B cell (primary cell): ENCODE measurements at regions not wholly inside any gene's neighbourhood (a gene's known extent, or its start where the extent isn't known, plus 50 kb on each side); places are given as distances from the start of the nearest gene placed in this dataset.
"Not testable (repeated sequence)": the region's sequence is repeated elsewhere in the genome, so short reads cannot be mapped to it uniquely, and the experiment has no call there.

Experiments used
- ATAC-seq: fragments of 200-7000 bp; cut with Tn5 transposase; one replicate; pipeline ENCODE4 v1.10.0; 2021; ENCODE audit warnings: low read depth, mild to moderate bottlenecking, moderate number of reproducible peaks, moderate library complexity
- CTCF ChIA-PET: fragments of 350-600 bp; sonication (Branson Sonifier 250); formaldehyde crosslinking; loops from one replicate; lab custom pipeline; 2021; ENCODE audit warnings: antibody characterized with exemption, inconsistent platforms; lab: Charles Lee
- POLR2A ChIA-PET: fragments of 350-600 bp; sonication (Branson Sonifier 250); formaldehyde crosslinking; loops from one replicate; lab custom pipeline; 2021; ENCODE audit warnings: antibody characterized with exemption; lab: Charles Lee
- DNase-seq: peaks from one replicate; pipeline ENCODE4 v3.0.0; 2013
- H2AFZ ChIP-seq: 2 replicates; pipeline ENCODE4 v1.6.1; 2012; ENCODE audit warnings: mild to moderate bottlenecking, low read depth, low read length; ENCODE audit not compliant: insufficient read depth, poor library complexity, severe bottlenecking
- H3K27ac ChIP-seq, 2 donors: 1 replicate in 1 of 2; 2 replicates in 1 of 2; pipeline ENCODE4 v1.5.1; 2012 to 2013; ENCODE audit warnings: low read length in 2 of 2, mild to moderate bottlenecking in 2 of 2, moderate library complexity in 1 of 2
- H3K27me3 ChIP-seq, 4 experiments: fragments of 200-600 bp in 1 of 4; sonication (generic) in 1 of 4; replicated peaks in 1 of 4; 1 replicate in 2 of 4; 2 replicates in 2 of 4; pipeline versions ENCODE4 v1.6.1 to v1.7.0; 2013 to 2016; ENCODE audit warnings: low read length in 3 of 4, mild to moderate bottlenecking in 2 of 4, mixed read lengths in 1 of 4, moderate library complexity in 1 of 4; ENCODE audit not compliant: insufficient read depth in 4 of 4, control insufficient read depth in 3 of 4; ENCODE audit errors: control extremely low read depth in 1 of 4
- H3K36me3 ChIP-seq, 2 experiments: replicated peaks in 1 of 2; 1 replicate in 1 of 2; 2 replicates in 1 of 2; pipeline versions ENCODE4 v1.6.1 to v1.7.1; 2013; ENCODE audit warnings: low read length in 1 of 2; ENCODE audit not compliant: insufficient read depth in 2 of 2, control insufficient read depth in 1 of 2; ENCODE audit errors: control extremely low read depth in 1 of 2, extremely low read depth in 1 of 2
- H3K4me1 ChIP-seq, 2 donors: fragments of 200-600 bp in 1 of 2; sonication (generic) in 1 of 2; 1 replicate in 1 of 2; 2 replicates in 1 of 2; pipeline versions ENCODE4 v1.5.1 to v1.6.1; 2013 to 2017; ENCODE audit warnings: low read length in 2 of 2; ENCODE audit not compliant: control insufficient read depth in 2 of 2, insufficient read depth in 2 of 2
- H3K4me2 ChIP-seq: replicated peaks from 2 replicates; pipeline ENCODE3; 2012; ENCODE audit warnings: mild to moderate bottlenecking, low read depth, low read length; ENCODE audit not compliant: poor library complexity, severe bottlenecking
- H3K4me3 ChIP-seq, 5 experiments: fragments of 200-600 bp in 1 of 5; sonication (generic) in 1 of 5; 1 replicate in 3 of 5; 2 replicates in 2 of 5; pipeline versions ENCODE4 v1.5.1 to v1.7.0; 2011 to 2016; ENCODE audit warnings: low read length in 4 of 5, mild to moderate bottlenecking in 4 of 5, low read depth in 2 of 5, control low read depth in 1 of 5, moderate library complexity in 1 of 5; ENCODE audit not compliant: insufficient read depth in 1 of 5; ENCODE audit errors: control extremely low read depth in 1 of 5, extremely low read depth in 1 of 5
- H3K79me2 ChIP-seq: fragments of 200-600 bp; sonication (generic); one replicate; pipeline ENCODE4 v1.6.0; 2016; ENCODE audit warnings: low read length; ENCODE audit not compliant: control insufficient read depth, insufficient read depth
- H3K9ac ChIP-seq: fragments of 200-600 bp; sonication (generic); 2 replicates; pipeline ENCODE4 v1.6.1; 2017; ENCODE audit warnings: mild to moderate bottlenecking, low read length, moderate library complexity
- H3K9me3 ChIP-seq, 3 donors: one replicate each; pipeline versions ENCODE4 v1.6.1 to v1.7.1; 2013; ENCODE audit warnings: low read length in 2 of 3; ENCODE audit not compliant: control insufficient read depth in 2 of 3, insufficient read depth in 1 of 3; ENCODE audit errors: control extremely low read depth in 1 of 3
- H4K20me1 ChIP-seq: 2 replicates; pipeline ENCODE4 v1.6.0; 2012; ENCODE audit warnings: mild to moderate bottlenecking, low read length; ENCODE audit not compliant: insufficient read depth, control insufficient read depth, poor library complexity, severe bottlenecking
- H3K27ac Mint-ChIP-seq: one replicate; pipeline ENCODE4 v1.8.0; 2021; ENCODE audit warnings: mixed read lengths
- H3K27me3 Mint-ChIP-seq: one replicate; pipeline ENCODE4 v1.8.0; 2021; ENCODE audit warnings: mixed read lengths
- H3K4me1 Mint-ChIP-seq: one replicate; pipeline ENCODE4 v1.8.0; 2021; ENCODE audit warnings: mixed read lengths
- H3K4me3 Mint-ChIP-seq: one replicate; pipeline ENCODE4 v1.8.0; 2021; ENCODE audit warnings: mixed read lengths
- H3K9me3 Mint-ChIP-seq: one replicate; pipeline ENCODE4 v1.8.0; 2022; ENCODE audit warnings: mixed read lengths; ENCODE audit not compliant: insufficient read depth
- CTCF ChIP-seq: fragments of 200-600 bp; IDR thresholded peaks from one replicate; pipeline ENCODE4 v1.8.0; 2022; ENCODE audit warnings: antibody characterized with exemption, mild to moderate bottlenecking
- EZH2 ChIP-seq: IDR thresholded peaks from 2 replicates; pipeline ENCODE4 v1.6.1; 2012; ENCODE audit warnings: borderline replicate concordance, low read depth, mild to moderate bottlenecking, moderate library complexity, low read length; ENCODE audit not compliant: insufficient read depth, poor library complexity, severe bottlenecking
- WGBS: methylation state at CpG from one replicate; pipeline ENCODE4 v1.1.5; 2013; ENCODE audit warnings: missing lambda C conversion rate; ENCODE audit not compliant: insufficient coverage; 5-methylcytosine and 5-hydroxymethylcytosine counted together
- intact Hi-C: fragments of 100-400 bp; cut with micrococcal nuclease; formaldehyde crosslinking; loops from one replicate; pipeline ENCODE4 v1.10.0; 2022

DNA sequence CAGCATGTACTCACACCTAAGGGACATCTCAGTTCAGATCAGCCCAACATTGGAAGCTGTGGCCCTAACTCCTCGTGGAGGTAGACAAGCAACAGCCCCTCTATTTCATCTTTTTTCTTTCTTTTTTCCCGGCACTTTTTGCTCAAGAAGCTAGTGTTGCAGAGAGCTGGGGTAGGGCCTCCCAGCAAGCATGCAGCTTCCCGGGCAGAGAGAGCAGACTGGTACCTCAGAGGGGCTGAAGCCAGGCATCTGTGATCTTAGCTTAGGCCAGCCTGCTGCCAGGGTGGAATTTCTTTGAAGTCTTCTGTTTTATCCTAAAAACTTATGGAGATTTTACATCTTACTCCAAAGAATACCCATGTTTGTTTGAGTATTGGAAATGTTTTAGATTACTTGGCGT, 195.4 kb downstream of the C16orf95 start:
- DNase-seq (no peak), ATAC-seq (no peak)
- Histone ChIP-seq H3K36me3 (no peaks in the 10 kb centered on the region), H3K9ac (no peak overlapping the region), H3K4me3 (no peak overlapping the region), H3K4me2 (no peak overlapping the region), H3K9me3 (peaks cover 0 to 12% (median 0%) of the 10 kb centered on the region in 3 donors), H4K20me1 (no peaks in the 10 kb centered on the region), H3K4me1 (no peaks in the 10 kb centered on the region), H2AFZ (no peak overlapping the region), H3K27ac (no peak overlapping the region), H3K27me3 (peaks cover 0 to 10% (median 2%) of the 10 kb centered on the region in 4 experiments), H3K79me2 (no peaks in the 10 kb centered on the region)
- WGBS: 100% methylated on average over 1 of the region's 4 CpGs
- ChIA-PET POLR2A (no interaction called here), CTCF (no interaction called here)
- Mint-ChIP-seq H3K4me1 (no peaks in the 10 kb centered on the region), H3K4me3 (no peak overlapping the region), H3K27me3 (peaks cover 23% of the 10 kb centered on the region), H3K9me3 (no peaks in the 10 kb centered on the region), H3K27ac (no peak overlapping the region)
- TF ChIP-seq EZH2 (no peak), CTCF (no peak)
- intact Hi-C loops: no loop called here

DNA sequence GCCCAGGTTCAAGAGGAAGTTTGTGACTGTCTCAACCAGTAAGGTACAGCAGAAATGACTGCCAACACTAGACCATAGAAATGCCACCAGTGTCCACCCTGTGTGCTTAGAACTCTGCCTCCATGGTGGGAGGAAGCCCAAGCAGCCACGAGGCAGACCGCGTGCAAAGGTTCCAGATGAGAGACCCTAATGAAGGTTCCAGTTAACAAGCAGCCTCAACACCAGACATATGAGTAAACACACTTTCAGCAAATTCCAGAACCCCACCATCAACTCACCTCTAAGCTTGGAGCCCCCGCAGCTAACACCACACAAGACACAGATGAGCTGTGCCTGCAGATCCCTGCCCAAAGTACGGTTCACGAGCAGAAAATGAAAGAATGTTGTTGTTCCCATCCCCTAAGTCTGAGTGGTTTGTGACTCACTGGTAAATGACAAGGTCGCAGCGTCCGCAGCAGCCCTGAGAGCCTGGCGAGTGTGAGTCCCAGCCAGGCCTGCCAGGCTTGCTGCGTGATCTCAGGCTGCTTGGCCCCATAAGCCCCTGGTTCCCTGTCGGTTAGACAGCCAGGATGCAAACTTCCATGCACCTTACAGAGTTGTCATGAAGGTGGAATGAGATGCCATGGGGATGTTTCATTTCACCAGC, 193.7 kb downstream of the C16orf95 start:
- Mint-ChIP-seq H3K4me1 (no peaks in the 10 kb centered on the region), H3K4me3 (no peak overlapping the region), H3K9me3 (no peaks in the 10 kb centered on the region), H3K27me3 (peaks cover 19% of the 10 kb centered on the region), H3K27ac (no peak overlapping the region)
- Histone ChIP-seq H2AFZ (no peak overlapping the region), H3K4me1 (no peaks in the 10 kb centered on the region), H3K4me3 (no peak overlapping the region), H4K20me1 (no peaks in the 10 kb centered on the region), H3K9ac (no peak overlapping the region), H3K27me3 (peaks cover 0 to 4% (median 2%) of the 10 kb centered on the region in 4 experiments), H3K9me3 (peaks cover 0 to 14% (median 0%) of the 10 kb centered on the region in 3 donors), H3K27ac (no peak overlapping the region), H3K36me3 (no peaks in the 10 kb centered on the region), H3K79me2 (no peaks in the 10 kb centered on the region), H3K4me2 (no peak overlapping the region)
- DNase-seq: no peak
- TF ChIP-seq EZH2 (no peak), CTCF (no peak)
- ChIA-PET POLR2A (no interaction called here), CTCF (no interaction called here)
- intact Hi-C loops: no loop called here
- 94% methylated on average over 11 of the region's 12 CpGs for WGBS
- ATAC-seq: no peak

- H3K27ac ChIP-seq, CTCF ChIA-PET, H3K36me3 ChIP-seq, H3K4me1 ChIP-seq, DNase-seq, H3K4me3 ChIP-seq, H3K9me3 Mint-ChIP-seq, H3K27ac Mint-ChIP-seq, H3K4me2 ChIP-seq, ATAC-seq, H3K4me1 Mint-ChIP-seq, H4K20me1 ChIP-seq, POLR2A ChIA-PET, H3K4me3 Mint-ChIP-seq, H2AFZ ChIP-seq, H3K9ac ChIP-seq, H3K27me3 ChIP-seq, H3K79me2 ChIP-seq, intact Hi-C loops: not testable (repeated sequence)
- 100% methylated on average over 7 of the region's 9 CpGs for WGBS
- peaks cover 19% of the 10 kb centered on the region for H3K27me3 Mint-ChIP-seq
- peaks cover 0 to 18% (median 0%) of the 10 kb centered on the region in 3 donors for H3K9me3 ChIP-seq
These were observed 192.8 kb downstream of the C16orf95 start for GRCh38 chr16:87124405-87124804.
